ENCODE measurements at regions not wholly inside any gene's neighbourhood (a gene's known extent, or its start where the extent isn't known, plus 50 kb on each side); places are given as distances from the start of the nearest gene placed in this dataset.

DNA sequence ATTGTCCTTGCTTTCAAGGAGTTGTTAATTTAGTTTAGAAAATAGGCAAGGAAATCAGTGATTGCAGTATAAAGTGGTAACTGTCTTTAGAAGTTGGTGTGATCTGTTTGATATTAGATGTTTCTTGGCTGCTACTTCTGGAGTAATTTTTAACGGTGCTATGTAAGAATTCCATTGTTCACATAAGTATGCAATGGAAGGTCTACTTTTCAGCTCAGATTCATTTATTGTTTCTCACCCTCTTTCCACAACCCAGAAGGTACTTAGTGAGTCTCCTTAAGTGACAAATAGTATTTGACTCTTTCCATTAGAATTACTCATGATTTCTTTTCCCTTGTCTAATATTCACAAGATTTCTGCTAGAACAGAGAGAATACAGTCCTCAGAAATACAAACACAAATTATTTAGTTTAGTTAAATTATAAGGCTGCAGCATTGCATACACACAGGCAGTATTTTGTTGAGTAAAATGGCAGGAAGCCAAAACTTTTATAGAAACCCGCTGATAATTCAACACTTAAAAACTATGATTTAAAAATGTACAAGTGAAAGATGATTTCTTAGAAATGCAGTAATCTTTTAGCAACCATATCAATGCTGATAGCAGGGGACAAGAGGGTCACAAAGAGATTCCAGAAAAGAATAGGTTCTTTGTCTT lies 554.3 kb downstream of the CD109 start:
- TF ChIP-seq SMC3 (conservative IDR thresholded peaks at IDR 0.05; ENCODE audit: poor library complexity) (no peak), RAD21 (conservative IDR thresholded peaks at IDR 0.05) (no peak), POLR2AphosphoS5 (IDR thresholded peaks at IDR 0.05) (no peak), EP300 (conservative IDR thresholded peaks at IDR 0.05; ENCODE audit: poor library complexity, severe bottlenecking) (no peak), TAF1 (IDR thresholded peaks at IDR 0.05; ENCODE audit: low read depth) (no peak), EZH2 (IDR thresholded peaks at IDR 0.05; ENCODE audit: borderline replicate concordance, insufficient read depth, low read length, poor library complexity, severe bottlenecking) (no peak), MXI1 (conservative IDR thresholded peaks at IDR 0.05; ENCODE audit: poor library complexity, severe bottlenecking) (no peak)
- TF ChIP-seq, protein P1, sequence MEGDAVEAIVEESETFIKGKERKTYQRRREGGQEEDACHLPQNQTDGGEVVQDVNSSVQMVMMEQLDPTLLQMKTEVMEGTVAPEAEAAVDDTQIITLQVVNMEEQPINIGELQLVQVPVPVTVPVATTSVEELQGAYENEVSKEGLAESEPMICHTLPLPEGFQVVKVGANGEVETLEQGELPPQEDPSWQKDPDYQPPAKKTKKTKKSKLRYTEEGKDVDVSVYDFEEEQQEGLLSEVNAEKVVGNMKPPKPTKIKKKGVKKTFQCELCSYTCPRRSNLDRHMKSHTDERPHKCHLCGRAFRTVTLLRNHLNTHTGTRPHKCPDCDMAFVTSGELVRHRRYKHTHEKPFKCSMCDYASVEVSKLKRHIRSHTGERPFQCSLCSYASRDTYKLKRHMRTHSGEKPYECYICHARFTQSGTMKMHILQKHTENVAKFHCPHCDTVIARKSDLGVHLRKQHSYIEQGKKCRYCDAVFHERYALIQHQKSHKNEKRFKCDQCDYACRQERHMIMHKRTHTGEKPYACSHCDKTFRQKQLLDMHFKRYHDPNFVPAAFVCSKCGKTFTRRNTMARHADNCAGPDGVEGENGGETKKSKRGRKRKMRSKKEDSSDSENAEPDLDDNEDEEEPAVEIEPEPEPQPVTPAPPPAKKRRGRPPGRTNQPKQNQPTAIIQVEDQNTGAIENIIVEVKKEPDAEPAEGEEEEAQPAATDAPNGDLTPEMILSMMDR (IDR thresholded peaks at IDR 0.05; ENCODE audit: poor library complexity, severe bottlenecking) = no peak
- TF ChIP-seq, protein P2, sequence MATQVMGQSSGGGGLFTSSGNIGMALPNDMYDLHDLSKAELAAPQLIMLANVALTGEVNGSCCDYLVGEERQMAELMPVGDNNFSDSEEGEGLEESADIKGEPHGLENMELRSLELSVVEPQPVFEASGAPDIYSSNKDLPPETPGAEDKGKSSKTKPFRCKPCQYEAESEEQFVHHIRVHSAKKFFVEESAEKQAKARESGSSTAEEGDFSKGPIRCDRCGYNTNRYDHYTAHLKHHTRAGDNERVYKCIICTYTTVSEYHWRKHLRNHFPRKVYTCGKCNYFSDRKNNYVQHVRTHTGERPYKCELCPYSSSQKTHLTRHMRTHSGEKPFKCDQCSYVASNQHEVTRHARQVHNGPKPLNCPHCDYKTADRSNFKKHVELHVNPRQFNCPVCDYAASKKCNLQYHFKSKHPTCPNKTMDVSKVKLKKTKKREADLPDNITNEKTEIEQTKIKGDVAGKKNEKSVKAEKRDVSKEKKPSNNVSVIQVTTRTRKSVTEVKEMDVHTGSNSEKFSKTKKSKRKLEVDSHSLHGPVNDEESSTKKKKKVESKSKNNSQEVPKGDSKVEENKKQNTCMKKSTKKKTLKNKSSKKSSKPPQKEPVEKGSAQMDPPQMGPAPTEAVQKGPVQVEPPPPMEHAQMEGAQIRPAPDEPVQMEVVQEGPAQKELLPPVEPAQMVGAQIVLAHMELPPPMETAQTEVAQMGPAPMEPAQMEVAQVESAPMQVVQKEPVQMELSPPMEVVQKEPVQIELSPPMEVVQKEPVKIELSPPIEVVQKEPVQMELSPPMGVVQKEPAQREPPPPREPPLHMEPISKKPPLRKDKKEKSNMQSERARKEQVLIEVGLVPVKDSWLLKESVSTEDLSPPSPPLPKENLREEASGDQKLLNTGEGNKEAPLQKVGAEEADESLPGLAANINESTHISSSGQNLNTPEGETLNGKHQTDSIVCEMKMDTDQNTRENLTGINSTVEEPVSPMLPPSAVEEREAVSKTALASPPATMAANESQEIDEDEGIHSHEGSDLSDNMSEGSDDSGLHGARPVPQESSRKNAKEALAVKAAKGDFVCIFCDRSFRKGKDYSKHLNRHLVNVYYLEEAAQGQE (IDR thresholded peaks at IDR 0.05; ENCODE audit: borderline replicate concordance) = no peak

Data from neural cell (in vitro differentiated cells).